Mesenchymal stem cell (in vitro differentiated cells and primary cell): ENCODE measurements at regions not wholly inside any gene's neighbourhood (a gene's known extent, or its start where the extent isn't known, plus 50 kb on each side); places are given as distances from the start of the nearest gene placed in this dataset.

Experiments used
- DNase-seq: peaks from one replicate; pipeline ENCODE4 v3.0.0-alpha.2; 2013
- H2AFZ ChIP-seq: one replicate; pipeline ENCODE4 v1.6.1; 2013; ENCODE audit warnings: low read depth, mild to moderate bottlenecking, control low read depth, inconsistent platforms, low read length, moderate library complexity
- H2AK5ac ChIP-seq: 2 replicates; pipeline ENCODE4 v1.6.1; 2013; ENCODE audit warnings: low read length, moderate library complexity, mild to moderate bottlenecking, inconsistent platforms; ENCODE audit not compliant: severe bottlenecking
- H2BK120ac ChIP-seq: one replicate; pipeline ENCODE4 v1.6.1; 2013; ENCODE audit warnings: low read depth, mild to moderate bottlenecking, inconsistent platforms, low read length, moderate library complexity
- H2BK12ac ChIP-seq, 2 experiments: one replicate each; pipeline ENCODE4 v1.6.1; 2013; ENCODE audit warnings: inconsistent platforms in 2 of 2, low read length in 2 of 2, mild to moderate bottlenecking in 2 of 2, moderate library complexity in 2 of 2, control low read depth in 1 of 2
- H2BK15ac ChIP-seq: one replicate; pipeline ENCODE4 v1.6.1; 2013; ENCODE audit warnings: mild to moderate bottlenecking, low read depth, inconsistent platforms; ENCODE audit not compliant: poor library complexity, severe bottlenecking
- H2BK5ac ChIP-seq: 2 replicates; pipeline ENCODE4 v1.6.1; 2013; ENCODE audit warnings: low read depth, mild to moderate bottlenecking, low read length, control low read depth, inconsistent platforms; ENCODE audit not compliant: poor library complexity, severe bottlenecking
- H3K14ac ChIP-seq, 2 experiments: one replicate each; pipeline ENCODE4 v1.6.1; 2013; ENCODE audit warnings: inconsistent platforms in 2 of 2, low read length in 2 of 2, control low read depth in 1 of 2, mild to moderate bottlenecking in 1 of 2, moderate library complexity in 1 of 2
- H3K18ac ChIP-seq, 2 experiments: one replicate each; pipeline ENCODE4 v1.6.1; 2013; ENCODE audit warnings: inconsistent platforms in 2 of 2, low read length in 2 of 2, control low read depth in 1 of 2, low read depth in 1 of 2, mild to moderate bottlenecking in 1 of 2
- H3K23ac ChIP-seq, 2 experiments: one replicate each; pipeline ENCODE4 v1.6.1; 2013; ENCODE audit warnings: inconsistent platforms in 2 of 2, low read length in 2 of 2, mild to moderate bottlenecking in 2 of 2, moderate library complexity in 2 of 2, control low read depth in 1 of 2
- H3K27ac ChIP-seq: 2 replicates; pipeline ENCODE4 v1.5.1; 2013; ENCODE audit warnings: mild to moderate bottlenecking, moderate library complexity, low read length, control low read depth, inconsistent platforms; ENCODE audit not compliant: poor library complexity, severe bottlenecking
- H3K27me3 ChIP-seq, 2 experiments: 2 replicates each; pipeline versions ENCODE4 v1.6.1 to v1.7.0; 2013; ENCODE audit warnings: low read length in 2 of 2, mild to moderate bottlenecking in 2 of 2, moderate library complexity in 2 of 2, control low read depth in 1 of 2, inconsistent platforms in 1 of 2; ENCODE audit not compliant: control insufficient read depth in 1 of 2, insufficient read depth in 1 of 2
- H3K36me3 ChIP-seq, 2 experiments: 2 replicates each; pipeline versions ENCODE4 v1.6.1 to v1.7.0; 2013; ENCODE audit warnings: low read length in 2 of 2, control low read depth in 1 of 2, inconsistent platforms in 1 of 2, low read depth in 1 of 2, mild to moderate bottlenecking in 1 of 2; ENCODE audit not compliant: insufficient read depth in 2 of 2, control insufficient read depth in 1 of 2
- H3K4ac ChIP-seq, 2 experiments: one replicate each; pipeline ENCODE4 v1.6.1; 2013; ENCODE audit warnings: inconsistent platforms in 2 of 2, low read length in 2 of 2, mild to moderate bottlenecking in 2 of 2, moderate library complexity in 2 of 2, control low read depth in 1 of 2, low read depth in 1 of 2
- H3K4me1 ChIP-seq: 2 replicates; pipeline ENCODE4 v1.6.1; 2013; ENCODE audit warnings: low read depth, low read length, control low read depth; ENCODE audit not compliant: control insufficient read depth, insufficient read depth
- H3K4me2 ChIP-seq: 2 replicates; pipeline ENCODE4 v1.6.1; 2013; ENCODE audit warnings: low read length, mild to moderate bottlenecking, inconsistent platforms; ENCODE audit not compliant: poor library complexity, severe bottlenecking
- H3K4me3 ChIP-seq, 2 experiments: 2 replicates each; pipeline versions ENCODE4 v1.5.1 to v1.7.0; 2013; ENCODE audit warnings: low read length in 2 of 2, mild to moderate bottlenecking in 2 of 2, control low read depth in 1 of 2, low read depth in 1 of 2; ENCODE audit not compliant: insufficient read depth in 1 of 2
- H3K79me1 ChIP-seq: replicated peaks from 2 replicates; pipeline ENCODE4 v1.6.1; 2013; ENCODE audit warnings: mild to moderate bottlenecking, control low read depth, low read length, inconsistent platforms; ENCODE audit not compliant: poor library complexity, severe bottlenecking
- H3K9ac ChIP-seq: 2 replicates; pipeline ENCODE4 v1.7.0; 2013; ENCODE audit warnings: mild to moderate bottlenecking, low read length, moderate library complexity
- H3K9me3 ChIP-seq: 2 replicates; pipeline ENCODE4 v1.7.0; 2013; ENCODE audit warnings: mild to moderate bottlenecking, low read length; ENCODE audit not compliant: control insufficient read depth
- H4K8ac ChIP-seq: one replicate; pipeline ENCODE4 v1.6.1; 2013; ENCODE audit warnings: inconsistent platforms, mild to moderate bottlenecking, low read length, moderate library complexity
- H4K91ac ChIP-seq: one replicate; pipeline ENCODE4 v1.6.1; 2013; ENCODE audit warnings: mild to moderate bottlenecking, low read length, inconsistent platforms
- WGBS: methylation state at CpG from one replicate; pipeline ENCODE4 v1.1.7; 2013; ENCODE audit warnings: mixed read lengths; 5-methylcytosine and 5-hydroxymethylcytosine counted together

DNA sequence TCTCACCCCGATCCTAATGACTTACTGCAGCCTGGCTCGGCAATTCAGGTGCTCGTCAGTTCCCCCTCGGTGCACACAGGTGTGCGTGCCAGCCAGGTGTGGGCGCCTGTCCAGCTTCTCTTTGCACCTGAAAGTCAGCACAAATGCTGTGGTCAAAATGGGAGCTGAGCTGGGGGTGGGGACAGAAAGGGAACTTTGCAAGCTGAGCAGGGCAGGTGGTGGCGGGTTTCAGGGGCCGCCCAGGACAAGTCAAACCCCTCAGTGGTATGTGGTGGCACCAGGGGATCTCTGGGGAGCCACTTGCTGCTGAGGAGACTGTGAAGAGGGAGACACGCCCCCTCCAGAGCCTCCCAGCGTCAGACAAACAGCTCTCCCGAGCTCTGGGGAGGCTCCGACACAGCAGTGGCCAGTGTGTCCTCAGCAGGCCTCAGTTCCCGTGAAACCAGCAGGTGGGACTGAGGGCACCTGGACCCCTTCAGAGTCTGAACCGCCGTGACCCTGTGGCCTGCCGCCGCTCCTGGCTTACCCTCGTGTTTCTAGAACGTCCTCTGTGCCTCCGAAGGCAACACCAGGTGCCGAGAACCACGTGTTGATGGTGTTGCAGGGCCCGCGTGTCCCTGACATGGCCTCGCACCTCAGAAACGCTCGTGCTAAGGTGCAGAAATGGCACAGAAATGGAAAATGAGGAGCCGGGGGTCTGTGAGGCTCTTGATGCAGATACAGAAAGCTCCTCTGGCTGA, 233.5 kb upstream of the TNRC6C start:
- no peak overlapping the region for H3K27ac ChIP-seq
- H3K14ac ChIP-seq: no peak overlapping the region
- no peak overlapping the region for H2AK5ac ChIP-seq
- H2BK120ac ChIP-seq: no peak overlapping the region
- DNase-seq: no peak
- H3K4ac ChIP-seq: no peak overlapping the region
- H3K18ac ChIP-seq: no peak overlapping the region
- no peak overlapping the region for H3K4me2 ChIP-seq
- no peak overlapping the region for H2AFZ ChIP-seq
- no peak overlapping the region for H4K8ac ChIP-seq
- no peaks in the 10 kb centered on the region for H3K79me1 ChIP-seq
- H3K23ac ChIP-seq: no peak overlapping the region
- H4K91ac ChIP-seq: no peak overlapping the region
- no peaks in the 10 kb centered on the region for H3K36me3 ChIP-seq
- H2BK15ac ChIP-seq: no peak overlapping the region
- H3K9me3 ChIP-seq: no peaks in the 10 kb centered on the region
- H3K4me1 ChIP-seq: no peaks in the 10 kb centered on the region
- peaks cover 23 to 46% of the 10 kb centered on the region in 2 experiments for H3K27me3 ChIP-seq
- H3K4me3 ChIP-seq: no peak overlapping the region
- no peak overlapping the region for H2BK12ac ChIP-seq
- H2BK5ac ChIP-seq: no peak overlapping the region
- no peak overlapping the region for H3K9ac ChIP-seq
- 81% methylated on average over 28 of the region's 28 CpGs for WGBS

DNA sequence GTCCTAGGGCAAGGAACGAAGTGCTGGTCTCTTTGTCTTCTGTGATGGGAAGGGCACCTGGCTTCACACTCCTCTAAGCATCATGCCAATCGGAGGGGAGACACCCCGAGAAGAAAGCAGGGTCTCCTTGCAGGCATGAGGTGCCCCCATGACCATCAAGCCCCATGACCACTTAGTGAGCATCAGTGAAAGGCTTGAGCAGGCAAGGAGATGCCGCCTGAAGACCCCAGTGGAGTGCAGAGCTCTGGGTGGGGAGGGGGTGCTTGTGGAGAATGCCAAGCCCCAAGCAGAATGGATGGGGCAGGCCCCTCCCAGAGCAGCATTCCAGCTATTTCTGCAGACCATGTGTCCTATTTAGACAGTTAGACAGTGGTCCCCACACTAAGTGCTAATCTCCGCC, 232.7 kb upstream of the TNRC6C start:
- H2BK5ac ChIP-seq: no peak overlapping the region
- no peaks in the 10 kb centered on the region for H3K79me1 ChIP-seq
- H3K9ac ChIP-seq: no peak overlapping the region
- 85% methylated on average over 5 of the region's 5 CpGs for WGBS
- H2AK5ac ChIP-seq: no peak overlapping the region
- DNase-seq: no peak
- no peak overlapping the region for H3K23ac ChIP-seq
- no peaks in the 10 kb centered on the region for H3K36me3 ChIP-seq
- no peak overlapping the region for H4K91ac ChIP-seq
- H2BK12ac ChIP-seq: no peak overlapping the region
- no peaks in the 10 kb centered on the region for H3K4me1 ChIP-seq
- no peak overlapping the region for H3K27ac ChIP-seq
- H3K27me3 ChIP-seq: peaks cover 23 to 38% of the 10 kb centered on the region in 2 experiments
- no peak overlapping the region for H3K4me3 ChIP-seq
- H3K14ac ChIP-seq: no peak overlapping the region
- no peak overlapping the region for H3K4ac ChIP-seq
- H2BK15ac ChIP-seq: no peak overlapping the region
- no peaks in the 10 kb centered on the region for H3K9me3 ChIP-seq
- H4K8ac ChIP-seq: no peak overlapping the region
- no peak overlapping the region for H2BK120ac ChIP-seq
- no peak overlapping the region for H3K4me2 ChIP-seq
- H2AFZ ChIP-seq: no peak overlapping the region
- H3K18ac ChIP-seq: no peak overlapping the region

DNA sequence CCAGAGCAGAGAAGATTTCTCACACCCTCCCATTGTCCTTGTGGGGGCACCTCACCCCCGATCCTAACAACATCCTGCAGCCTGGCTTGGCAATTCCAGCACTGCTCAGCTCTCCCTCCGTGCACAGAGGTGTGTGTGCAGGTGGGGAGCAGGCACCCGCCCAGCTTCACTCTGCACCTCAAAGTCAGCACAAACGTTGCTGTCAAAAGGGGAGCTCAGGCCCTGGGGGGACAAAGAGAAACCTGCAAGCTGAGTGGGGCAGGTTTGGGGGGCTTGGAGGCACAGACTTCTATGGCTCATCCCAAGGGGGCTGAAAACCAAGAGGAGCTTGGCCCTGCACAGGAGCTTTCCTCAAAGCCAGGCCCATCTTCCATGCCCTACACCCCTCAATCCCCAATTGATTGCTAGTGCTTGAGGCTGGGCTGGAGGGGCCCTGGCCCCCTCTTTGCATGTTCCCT, 231.9 kb upstream of the TNRC6C start:
- WGBS: 76% methylated on average over 3 of the region's 4 CpGs
- Histone ChIP-seq H2BK120ac (no peak overlapping the region), H3K14ac (no peak overlapping the region), H3K4me1 (no peaks in the 10 kb centered on the region), H3K18ac (no peak overlapping the region), H2BK12ac (no peak overlapping the region), H3K27ac (no peak overlapping the region), H2AK5ac (no peak overlapping the region), H3K9me3 (peaks cover 5% of the 10 kb centered on the region), H3K36me3 (no peaks in the 10 kb centered on the region), H3K79me1 (no peaks in the 10 kb centered on the region), H3K9ac (no peak overlapping the region), H3K23ac (no peak overlapping the region), H2BK5ac (no peak overlapping the region), H3K4ac (no peak overlapping the region), H4K91ac (no peak overlapping the region), H2BK15ac (no peak overlapping the region), H2AFZ (no peak overlapping the region), H3K4me3 (no peak overlapping the region), H3K4me2 (no peak overlapping the region), H4K8ac (no peak overlapping the region), H3K27me3 (peaks cover 18 to 30% of the 10 kb centered on the region in 2 experiments)
- DNase-seq: no peak

DNA sequence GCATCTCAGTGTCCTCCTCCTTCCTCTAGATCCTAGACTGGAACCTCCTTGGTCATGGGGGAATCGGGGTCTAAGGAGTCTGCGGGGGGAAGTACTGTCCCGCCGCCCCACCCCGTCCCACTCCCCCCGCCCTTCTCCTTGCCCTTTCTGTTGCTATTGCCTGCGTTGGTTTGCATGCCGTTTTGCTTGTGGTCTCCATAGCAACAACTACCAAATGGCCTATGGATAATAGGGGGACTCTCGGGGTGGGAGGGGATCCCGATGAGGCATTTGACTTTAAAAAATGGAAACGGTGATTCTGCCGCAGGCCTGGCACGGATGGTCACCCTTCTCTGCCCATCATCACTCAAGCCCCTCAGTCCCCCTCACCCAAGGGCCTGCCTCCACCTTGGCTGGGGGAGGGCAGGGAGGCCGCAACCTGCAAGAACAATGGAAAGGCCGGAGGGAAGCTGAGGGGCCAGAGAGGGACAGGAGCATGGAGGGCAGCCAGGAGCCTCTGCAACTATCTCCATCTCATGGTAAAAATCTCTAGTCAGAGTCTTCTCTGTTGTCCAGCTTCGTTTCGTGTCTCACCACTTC, 231.4 kb upstream of the TNRC6C start:
- H2BK15ac ChIP-seq: no peak overlapping the region
- no peaks in the 10 kb centered on the region for H3K36me3 ChIP-seq
- no peak overlapping the region for H3K23ac ChIP-seq
- no peak overlapping the region for H2BK12ac ChIP-seq
- no peak for DNase-seq
- H3K18ac ChIP-seq: no peak overlapping the region
- H3K4me3 ChIP-seq: no peak overlapping the region
- no peak overlapping the region for H2AFZ ChIP-seq
- H3K4ac ChIP-seq: no peak overlapping the region
- no peak overlapping the region for H3K27ac ChIP-seq
- no peaks in the 10 kb centered on the region for H3K4me1 ChIP-seq
- H3K27me3 ChIP-seq: peaks cover 15 to 28% of the 10 kb centered on the region in 2 experiments
- H4K8ac ChIP-seq: no peak overlapping the region
- H3K4me2 ChIP-seq: no peak overlapping the region
- no peak overlapping the region for H2BK5ac ChIP-seq
- H4K91ac ChIP-seq: no peak overlapping the region
- no peak overlapping the region for H2AK5ac ChIP-seq
- peaks cover 10% of the 10 kb centered on the region for H3K9me3 ChIP-seq
- no peak overlapping the region for H3K14ac ChIP-seq
- H2BK120ac ChIP-seq: no peak overlapping the region
- no peak overlapping the region for H3K9ac ChIP-seq
- H3K79me1 ChIP-seq: no peaks in the 10 kb centered on the region
- 80% methylated on average over 12 of the region's 17 CpGs for WGBS
